Inferior parietal cortex (tissue), 1 donor: ENCODE measurements at regions not wholly inside any gene's neighbourhood (a gene's known extent, or its start where the extent isn't known, plus 50 kb on each side); places are given as distances from the start of the nearest gene placed in this dataset.

Experiments
- DNase-seq: peaks from one replicate; pipeline ENCODE4 v3.0.0-alpha.2; 2016; ENCODE audit errors: extremely low spot score

- no peak for DNase-seq
Observed at GRCh38 chr15:38046257-38047051, 112.0 kb downstream of the TMCO5A start.

DNA sequence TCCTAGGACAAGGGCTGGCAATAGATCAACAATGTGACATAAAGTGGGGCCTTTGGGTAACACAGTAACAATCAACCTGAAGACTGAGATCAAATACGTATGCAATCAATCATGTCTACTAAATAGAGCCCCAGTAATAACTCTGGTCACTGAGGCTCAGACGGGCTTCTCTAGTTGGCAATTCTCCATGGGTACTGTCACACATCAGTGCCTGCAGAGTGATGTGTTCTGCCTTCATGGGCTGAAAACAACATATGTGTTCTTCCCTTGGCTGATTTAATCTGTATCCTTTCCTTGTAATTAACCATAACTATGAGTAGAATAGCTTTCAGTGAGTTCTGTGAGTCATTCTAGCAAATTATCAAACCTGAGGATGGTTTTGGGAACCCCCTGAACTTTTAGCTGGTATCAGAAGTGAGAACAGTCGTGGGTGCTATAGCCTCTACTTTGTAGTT, 113.6 kb downstream of the TMCO5A start:
- no peak for DNase-seq

DNA sequence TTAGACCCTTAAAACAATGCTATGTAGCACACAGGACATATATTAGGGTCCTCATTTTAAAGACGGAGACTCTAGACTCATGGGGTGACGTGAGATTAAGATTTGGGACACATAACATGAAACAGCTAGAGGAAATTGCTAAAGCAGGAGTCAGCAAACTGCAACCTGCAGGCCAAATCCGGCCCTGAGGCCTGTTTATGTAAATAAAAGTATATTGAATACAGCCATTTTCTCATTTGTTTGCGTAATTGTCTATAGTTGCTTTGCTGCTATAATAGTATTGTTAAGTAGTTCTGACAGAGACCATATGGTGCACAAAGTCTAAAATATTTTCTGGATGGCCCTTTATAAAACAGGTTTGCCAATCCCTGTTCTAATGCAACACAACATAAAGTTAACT, 115.5 kb downstream of the TMCO5A start:
- no peak for DNase-seq

DNA sequence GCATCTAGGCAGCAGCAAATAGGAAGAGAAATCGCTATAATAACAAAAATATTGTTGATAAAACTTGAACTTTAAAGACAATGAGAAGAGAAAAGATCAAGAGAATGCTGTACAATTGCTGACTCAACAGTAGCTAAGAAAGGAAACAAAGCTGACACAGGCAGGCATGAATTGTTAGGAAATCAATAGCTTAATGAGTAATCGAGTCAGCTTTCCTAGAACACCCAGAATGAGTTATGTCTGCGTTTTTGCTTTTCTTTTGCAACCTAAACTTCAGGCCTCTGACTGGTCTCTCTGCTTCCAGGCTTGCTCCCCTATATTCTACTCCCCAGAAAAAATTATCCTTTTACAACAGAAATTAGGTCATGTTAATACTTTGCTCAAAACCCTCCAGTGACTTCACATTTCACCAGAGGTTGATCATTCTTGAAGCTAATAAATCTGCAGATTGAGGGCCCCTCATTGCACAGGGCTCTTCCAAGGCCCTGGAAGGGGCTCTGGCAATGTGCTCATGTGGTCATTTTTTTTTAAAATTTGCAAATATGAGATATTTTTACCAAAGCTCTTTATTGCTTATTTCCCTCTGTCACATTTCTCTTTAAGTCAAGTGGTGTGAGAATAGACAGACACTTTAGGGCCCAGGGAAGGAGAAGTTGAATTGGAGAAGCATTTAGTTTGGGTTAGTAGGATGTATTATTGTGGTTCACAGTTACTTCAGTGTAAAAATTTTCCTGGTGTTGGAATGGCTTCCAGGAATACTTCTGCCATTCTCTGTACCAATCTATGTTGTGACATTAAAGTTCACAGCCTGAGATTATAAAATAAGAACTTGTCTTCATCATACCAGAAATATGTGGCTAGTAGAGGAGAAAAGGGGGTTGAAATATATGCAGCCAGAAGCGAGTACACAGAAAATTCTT, 116.3 kb downstream of the TMCO5A start:
- no peak for DNase-seq

DNA sequence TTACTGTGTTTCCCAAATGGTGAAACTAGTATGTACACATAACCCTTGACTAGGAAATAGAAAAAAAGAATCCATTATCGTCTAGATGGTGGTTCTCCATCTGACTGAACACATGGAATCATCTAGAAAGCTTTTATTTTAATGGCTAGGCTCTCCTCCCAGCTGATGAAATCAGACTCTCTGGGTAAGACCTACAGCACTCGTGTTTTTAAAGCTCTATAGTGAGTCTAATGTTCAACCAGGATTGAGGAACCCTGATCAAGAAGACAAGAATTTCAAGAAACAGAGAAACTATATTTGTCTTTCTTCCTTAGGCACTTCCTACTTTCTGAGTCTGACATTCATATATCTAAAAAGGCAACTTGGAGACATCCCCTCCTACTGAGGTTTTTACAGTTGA, 118.8 kb downstream of the TMCO5A start:
- no peak for DNase-seq

DNA sequence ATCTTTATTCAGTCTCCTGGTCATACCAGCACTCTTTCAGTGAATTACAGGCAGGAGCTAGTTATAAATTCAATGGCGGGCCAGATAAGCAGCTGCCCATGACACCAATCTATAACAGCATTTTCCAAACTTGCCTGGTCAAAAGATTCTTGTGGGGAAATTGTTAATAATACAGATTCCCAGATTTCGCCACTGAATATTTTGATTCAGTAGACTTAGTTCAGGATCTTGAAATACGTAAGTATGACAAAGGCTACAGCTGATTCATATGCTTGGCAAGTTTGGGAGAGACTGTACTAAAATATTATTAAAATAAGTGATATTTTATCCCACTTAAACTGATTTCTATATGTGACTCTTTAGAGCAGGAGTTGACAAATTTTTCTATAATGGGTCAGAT, 119.3 kb downstream of the TMCO5A start:
- no peak for DNase-seq

DNA sequence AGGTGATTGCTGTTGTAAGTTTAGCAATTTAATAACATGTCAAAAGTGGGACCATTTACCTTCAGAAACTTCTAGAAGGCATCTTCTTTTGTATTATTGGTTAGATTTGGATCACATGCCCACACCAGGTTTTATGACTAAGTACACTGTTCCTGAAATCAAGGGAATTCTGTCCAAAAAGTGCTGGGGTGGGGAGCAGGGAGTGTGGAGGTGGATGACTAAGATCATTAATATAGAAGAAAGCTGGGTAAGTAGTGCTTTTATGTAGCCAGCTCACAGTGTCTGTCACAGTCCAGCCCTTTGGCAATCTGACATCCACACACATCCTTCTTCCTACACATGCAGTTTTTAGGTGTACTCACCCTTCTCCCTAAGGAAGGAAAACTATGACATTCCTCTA, 120.0 kb downstream of the TMCO5A start:
- no peak for DNase-seq

GRCh38 chr15:38058596-38059075, 124.2 kb downstream of the TMCO5A start:
- DNase-seq = no peak

- DNase-seq = no peak
Observed at GRCh38 chr15:38059665-38060064, 125.2 kb downstream of the TMCO5A start.

GRCh38 chr15:38061856-38062649, 127.6 kb downstream of the TMCO5A start:
- DNase-seq = no peak

DNA sequence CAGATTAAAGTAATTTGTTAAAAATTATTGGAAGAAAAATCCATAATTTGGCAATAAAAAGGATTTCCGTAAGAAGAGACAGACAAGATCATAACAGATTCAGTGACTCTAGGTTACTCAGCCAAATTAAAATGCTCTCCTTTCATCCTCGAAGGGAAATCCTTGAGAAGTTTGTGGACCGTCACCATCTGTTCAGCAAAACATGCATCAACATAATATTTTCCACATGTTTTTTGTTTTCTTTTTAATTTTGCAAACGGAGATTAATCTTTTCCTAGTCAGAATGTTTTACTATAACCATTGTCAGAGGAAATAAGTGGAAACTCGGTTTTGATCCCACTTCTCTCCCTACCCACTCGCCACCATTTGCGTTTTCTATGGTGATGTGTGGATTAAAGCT, 128.3 kb downstream of the TMCO5A start:
- no peak for DNase-seq

- no peak for DNase-seq
Observed at GRCh38 chr15:38065721-38066345, 131.4 kb downstream of the TMCO5A start.

DNA sequence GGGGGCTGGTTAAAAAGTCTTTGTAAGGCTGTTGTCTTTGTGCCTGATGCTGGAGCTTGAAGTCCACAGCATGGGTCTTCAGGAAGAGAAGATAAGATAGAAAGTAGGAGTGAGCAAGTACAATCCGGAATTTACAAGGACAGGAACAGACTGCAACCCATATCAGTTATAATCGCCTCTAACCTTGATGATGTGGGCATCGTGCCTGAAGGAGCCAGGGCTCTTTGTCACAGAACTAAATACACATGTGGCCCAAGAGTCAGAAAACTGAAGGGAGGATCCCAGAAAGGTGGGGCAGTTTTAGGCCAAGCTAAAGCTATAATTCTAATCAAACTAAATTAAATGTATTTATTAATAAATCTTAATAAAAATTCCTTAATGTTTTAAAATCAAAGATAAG, 132.2 kb downstream of the TMCO5A start:
- no peak for DNase-seq

DNA sequence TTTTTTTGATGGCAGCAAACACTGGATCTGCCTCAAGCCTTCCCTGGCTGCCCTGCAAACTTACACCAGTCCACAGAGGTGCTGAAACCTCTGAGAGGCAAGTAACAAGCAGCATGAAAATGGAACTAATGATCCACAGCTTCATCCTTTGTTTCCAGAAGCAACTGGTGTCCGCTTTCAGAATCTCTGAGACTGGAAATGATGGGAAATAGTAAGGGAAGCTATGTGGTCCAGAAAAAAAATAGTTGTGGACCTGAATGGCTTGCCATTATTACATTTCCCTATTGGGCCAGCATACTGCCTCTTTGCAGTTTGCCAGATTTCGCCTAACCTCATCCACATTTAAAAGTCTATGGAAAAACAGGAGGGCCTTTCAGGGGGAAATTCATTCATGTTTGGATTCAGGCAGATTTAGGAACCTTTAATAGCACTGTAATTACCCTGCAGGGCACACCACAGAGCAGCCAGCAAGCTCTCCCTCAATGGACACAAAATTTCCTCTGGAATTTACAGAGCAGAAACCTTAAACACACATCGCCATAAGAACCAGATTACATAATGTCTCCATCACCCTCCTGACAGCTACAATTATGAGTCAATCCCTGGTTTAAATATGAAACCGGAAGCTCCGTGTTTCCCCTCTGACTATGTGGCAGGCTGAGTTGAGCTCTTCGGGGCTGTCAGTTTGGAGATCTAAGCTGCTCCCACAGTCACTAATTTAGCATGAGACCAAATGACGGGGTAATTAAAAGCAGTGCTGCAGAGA, 134.4 kb downstream of the TMCO5A start:
- peak; percentile 66 for DNase-seq

DNA sequence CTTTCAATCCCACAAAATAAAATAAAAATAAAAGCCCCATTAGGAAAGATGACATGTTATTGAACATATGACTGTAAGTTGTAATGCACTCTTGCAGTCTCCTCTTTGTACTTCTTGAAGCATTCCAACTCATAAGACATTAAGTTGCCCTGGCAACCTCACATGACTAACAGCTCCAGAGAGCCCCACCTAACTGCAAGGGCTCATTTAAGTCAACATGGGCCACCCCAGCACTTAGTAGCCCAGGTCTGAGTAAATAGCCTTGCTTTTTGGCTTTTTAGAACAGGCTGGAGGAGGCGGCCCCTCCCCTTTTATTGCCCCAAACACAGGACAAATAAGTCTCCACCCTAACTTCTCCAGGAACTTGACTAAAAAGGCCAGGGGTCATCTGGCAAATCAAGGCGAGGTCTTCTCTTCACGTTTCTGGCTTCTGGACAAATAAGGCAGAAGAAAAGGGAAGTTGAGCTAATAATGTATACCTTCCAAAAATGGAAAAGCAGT, 135.1 kb downstream of the TMCO5A start:
- DNase-seq = no peak

DNA sequence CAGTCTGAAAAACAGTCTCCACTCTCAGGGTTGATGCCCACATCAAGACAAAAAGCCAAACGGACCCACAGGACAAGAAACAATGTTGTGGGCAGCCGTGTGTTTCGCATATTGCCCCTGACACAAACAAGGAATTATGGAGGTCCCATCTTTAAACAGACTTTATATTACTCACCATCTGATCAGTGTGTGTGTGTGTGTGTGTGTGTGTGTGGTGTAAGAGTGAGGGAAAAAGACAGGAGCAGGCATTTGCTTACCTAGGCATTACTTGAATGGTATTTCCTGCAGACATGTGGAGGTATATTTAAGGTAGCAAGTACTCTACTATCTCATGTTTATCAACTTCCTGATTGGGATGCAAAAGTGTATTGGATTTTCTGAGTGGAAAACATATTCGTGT, 136.3 kb downstream of the TMCO5A start:
- DNase-seq = no peak

DNA sequence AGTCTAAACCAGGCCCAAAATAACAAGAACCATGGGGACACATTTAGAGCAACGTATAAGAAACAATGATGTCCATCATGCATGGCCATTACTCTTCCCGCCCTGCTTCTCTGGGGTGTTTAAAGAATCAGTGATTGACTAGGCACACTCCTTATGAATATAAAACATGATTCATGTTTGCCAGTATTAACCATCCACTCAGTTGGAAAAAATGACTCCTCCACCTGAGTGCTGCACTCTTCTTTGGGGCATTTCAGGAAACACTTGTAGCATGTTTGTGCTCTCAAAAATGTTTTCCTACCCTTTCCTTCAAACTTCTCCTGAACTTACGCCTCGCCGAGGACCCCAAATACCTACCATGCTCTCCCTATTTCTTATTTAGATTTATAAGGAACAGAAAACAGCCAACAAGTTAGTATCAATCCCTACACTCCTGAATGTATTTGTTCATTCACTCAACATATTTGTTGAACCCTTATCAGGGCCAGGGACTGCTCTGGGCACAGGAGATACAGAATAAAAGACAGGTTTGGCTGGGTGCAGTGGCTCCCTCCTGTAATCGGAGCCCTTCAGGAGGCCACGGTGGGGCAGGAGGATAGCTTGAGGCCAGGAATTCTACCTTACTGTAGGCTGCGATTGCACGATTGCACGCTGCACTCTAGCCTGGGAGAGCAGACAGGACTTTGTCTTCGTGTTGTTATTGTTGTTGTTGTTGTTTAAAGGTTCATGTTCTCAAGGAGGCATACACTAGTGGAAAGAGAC, 137.0 kb downstream of the TMCO5A start:
- DNase-seq = no peak

GRCh38 chr15:38072007-38072347, 137.5 kb downstream of the TMCO5A start:
- DNase-seq = no peak

- DNase-seq = no peak
Observed at GRCh38 chr15:38072348-38073177, 138.1 kb downstream of the TMCO5A start.
